CD4-positive, alpha-beta T cell treated with Interleukin-17A for 1 hour (primary cell): ENCODE measurements at regions not wholly inside any gene's neighbourhood (a gene's known extent, or its start where the extent isn't known, plus 50 kb on each side); places are given as distances from the start of the nearest gene placed in this dataset.

Experiments
- DNase-seq: peaks from one replicate; pipeline ENCODE4 v3.0.0-alpha.2; 2020

GRCh38 chr10:44858988-44859387 lies 52.1 kb upstream of the TMEM72 start:
- DNase-seq, result no peak

DNA sequence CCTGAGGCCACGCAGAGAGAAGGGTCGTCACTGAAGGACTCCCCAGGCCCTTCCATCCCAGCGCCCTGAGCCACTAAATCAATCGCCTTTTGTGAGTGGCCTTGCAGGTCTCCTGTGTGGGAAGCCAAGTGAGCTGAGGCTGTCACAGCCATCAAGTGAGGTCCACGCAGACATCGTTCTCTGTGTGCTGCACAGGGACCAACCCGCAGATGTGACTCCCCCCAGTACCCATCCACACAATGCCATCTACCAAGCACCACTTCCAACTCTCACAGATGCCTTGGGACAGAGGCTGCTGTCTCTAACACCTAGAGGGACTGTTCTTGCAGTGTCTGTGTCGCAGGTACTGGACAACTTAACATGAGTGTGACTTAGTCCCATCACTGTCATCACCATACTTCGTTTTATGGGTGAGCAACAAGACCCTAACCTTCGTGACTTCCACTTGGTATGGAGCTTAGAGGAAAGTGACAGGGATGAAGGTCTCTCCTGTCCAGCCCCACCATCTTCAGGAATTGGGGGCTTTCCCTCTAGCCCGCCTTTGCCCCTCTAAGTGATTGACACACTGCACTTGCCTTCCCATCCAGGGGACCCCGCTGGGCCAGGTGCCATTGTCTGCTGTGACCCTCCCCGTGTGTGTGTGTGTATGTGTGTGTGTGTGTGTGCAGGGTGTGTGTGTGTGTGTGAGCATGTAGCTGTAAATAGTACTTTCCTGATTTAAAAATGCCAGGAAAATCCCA lies 51.4 kb upstream of the TMEM72 start:
- DNase-seq, result no peak

DNA sequence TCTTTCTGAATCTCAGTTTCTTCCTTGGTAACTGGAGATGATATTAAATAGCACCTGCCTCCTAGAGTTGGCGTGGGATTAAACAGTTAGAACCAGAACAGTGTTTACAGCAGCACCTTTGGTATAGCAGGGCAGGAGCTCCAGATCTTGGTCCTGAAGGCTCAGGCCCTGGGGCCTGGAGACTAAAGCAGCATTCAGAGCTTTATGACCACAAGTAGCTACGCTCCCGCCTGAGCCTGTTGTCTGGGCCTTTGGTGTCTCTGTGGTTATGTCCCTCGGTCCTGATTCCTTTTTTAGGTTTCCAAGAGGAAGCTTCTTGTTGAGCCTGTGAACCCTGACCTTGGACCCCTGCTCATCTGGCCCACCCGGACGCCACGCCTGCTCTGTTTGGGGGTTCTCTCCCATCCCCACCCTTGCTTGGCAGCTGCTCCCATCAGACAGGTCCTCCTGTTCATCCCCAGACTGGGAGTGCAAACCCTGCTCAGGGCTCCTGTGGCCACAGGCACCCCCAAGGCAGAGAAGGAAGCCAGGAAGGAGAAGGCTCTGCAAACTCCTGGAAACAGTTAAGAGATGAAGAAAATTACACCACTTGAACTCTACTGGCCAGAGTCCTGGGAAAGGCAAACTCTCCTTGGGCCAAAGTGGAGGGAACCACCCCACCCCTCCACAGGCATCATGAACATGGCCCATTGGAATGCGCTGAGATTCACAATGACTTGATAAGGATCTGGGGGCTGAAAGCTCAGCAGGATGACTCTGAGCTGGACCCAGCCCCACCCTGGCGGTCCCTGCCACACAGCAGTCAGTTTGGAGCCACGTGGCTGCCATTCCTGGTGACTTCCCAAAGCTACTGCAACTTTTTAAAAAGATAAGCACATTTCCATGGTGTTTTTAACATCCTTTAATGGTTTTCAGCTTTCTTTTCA lies 50.1 kb upstream of the TMEM72 start:
- DNase-seq, result no peak
